ENCODE measurements at regions not wholly inside any gene's neighbourhood (a gene's known extent, or its start where the extent isn't known, plus 50 kb on each side); places are given as distances from the start of the nearest gene placed in this dataset.

DNA sequence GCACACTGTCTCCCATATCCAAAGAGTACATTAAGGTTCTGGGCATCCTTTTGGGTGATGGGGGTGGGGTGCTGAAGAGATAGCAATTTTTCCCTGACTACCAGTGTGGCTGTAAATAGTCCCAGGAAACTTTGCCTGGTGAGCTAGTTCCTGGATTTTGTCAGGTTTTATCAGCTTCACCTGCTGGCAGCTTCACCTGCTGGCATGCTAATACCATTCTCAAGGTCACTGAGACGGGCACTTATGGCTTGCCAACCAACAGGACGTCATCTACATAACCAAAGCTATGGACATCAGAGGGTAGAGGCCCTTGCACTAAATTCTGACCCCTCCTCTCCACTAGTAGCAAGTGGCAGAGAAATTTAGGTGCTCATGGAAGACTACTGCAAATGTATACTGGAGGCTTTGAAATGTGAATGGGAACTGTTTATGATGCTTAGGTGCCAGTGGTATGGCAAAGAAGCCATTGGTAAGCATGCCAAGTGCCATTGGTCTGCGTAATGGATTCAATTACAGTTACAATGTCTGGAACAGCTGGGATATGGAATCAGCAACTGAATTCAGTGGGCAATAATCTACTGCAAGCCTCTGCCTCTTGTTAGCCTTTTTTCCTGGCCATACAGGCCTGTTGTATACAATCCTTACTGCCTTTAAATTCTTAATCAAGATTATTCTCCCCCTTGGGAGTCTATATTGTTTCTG lies 71.6 kb upstream of the SH3RF1 start:
- TF ChIP-seq POLR2AphosphoS5 (IDR thresholded peaks at IDR 0.05; ENCODE audit: low read depth, low read length) (no peak), TAF1 (IDR thresholded peaks at IDR 0.05; ENCODE audit: borderline replicate concordance, low read depth, low read length) (no peak)

Measured in GM12892 (cell line).